ENCODE measurements at regions not wholly inside any gene's neighbourhood (a gene's known extent, or its start where the extent isn't known, plus 50 kb on each side); places are given as distances from the start of the nearest gene placed in this dataset.

GRCh38 chr10:55237462-55237861 lies 436.4 kb upstream of the PCDH15 start:
- DNase-seq (ENCODE audit: low read depth), result no peak
- H3K4me3 ChIP-seq (ENCODE audit: low read length), result no peak overlapping the region
- no peak for TF ChIP-seq CTCF (IDR thresholded peaks at IDR 0.05; ENCODE audit: insufficient read depth, low read depth, low read length, missing control alignments)

DNA sequence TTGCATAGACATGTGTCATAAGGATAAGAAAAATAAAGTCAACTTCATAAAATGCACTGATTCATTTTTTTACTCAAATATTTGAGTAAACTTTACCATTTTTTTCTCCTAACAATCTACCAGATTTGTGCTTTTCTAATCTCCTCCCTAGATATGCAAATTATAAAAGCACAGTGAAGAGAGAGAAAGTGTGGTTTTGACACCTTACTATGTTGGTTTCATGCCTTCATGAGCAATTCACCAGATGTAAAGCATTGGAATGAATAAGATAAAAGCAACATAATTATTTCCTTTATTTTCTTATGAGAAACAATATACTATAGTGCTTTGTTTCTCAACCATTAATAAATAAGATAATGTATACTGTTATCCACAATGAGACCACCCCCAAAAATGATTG lies 432.5 kb upstream of the PCDH15 start:
- no peak for TF ChIP-seq CTCF (IDR thresholded peaks at IDR 0.05; ENCODE audit: insufficient read depth, low read depth, low read length, missing control alignments)
- DNase-seq (ENCODE audit: low read depth), result no peak
- no peak overlapping the region for H3K4me3 ChIP-seq (ENCODE audit: low read length)

DNA sequence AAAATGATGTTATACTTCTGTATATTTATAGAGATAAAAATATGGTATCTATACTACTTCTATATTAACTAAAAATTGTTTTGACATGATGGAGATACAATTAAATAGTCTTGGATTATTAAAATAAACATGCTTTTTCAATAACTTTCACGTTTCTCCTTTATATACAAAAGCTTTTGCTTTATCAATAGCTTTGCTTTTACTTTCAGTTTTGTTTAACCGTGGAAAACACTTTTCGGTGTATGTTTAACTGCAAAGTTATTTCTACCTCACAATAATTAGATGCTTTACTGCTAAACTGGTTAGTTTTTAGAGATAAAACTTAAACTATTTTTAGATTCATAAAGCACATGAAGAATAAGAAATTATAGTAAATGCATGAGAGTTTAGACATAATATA lies 432.1 kb upstream of the PCDH15 start:
- DNase-seq (ENCODE audit: low read depth), result no peak
- H3K4me3 ChIP-seq (ENCODE audit: low read length), result no peak overlapping the region
- no peak for TF ChIP-seq CTCF (IDR thresholded peaks at IDR 0.05; ENCODE audit: insufficient read depth, low read depth, low read length, missing control alignments)

DNA sequence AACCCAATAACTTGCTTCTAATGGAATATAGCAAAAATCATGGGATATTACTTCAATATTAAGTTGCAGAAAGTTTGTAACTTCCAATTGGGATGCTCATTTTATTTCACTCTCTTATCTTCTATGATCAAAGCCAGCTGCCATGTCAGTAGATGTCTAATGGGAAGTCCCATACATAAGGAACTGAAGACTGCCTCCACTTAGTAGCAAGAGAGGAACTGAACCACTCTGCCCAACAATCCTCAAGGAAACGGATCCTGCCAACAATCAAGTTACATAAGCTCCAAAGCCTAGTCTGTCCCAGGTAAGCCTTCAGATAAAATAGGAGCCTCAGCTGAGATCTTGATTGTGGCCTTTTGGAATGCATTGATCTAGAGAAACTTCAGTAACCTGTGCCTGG lies 431.5 kb upstream of the PCDH15 start:
- no peak for TF ChIP-seq CTCF (IDR thresholded peaks at IDR 0.05; ENCODE audit: insufficient read depth, low read depth, low read length, missing control alignments)
- DNase-seq (ENCODE audit: low read depth), result no peak

DNA sequence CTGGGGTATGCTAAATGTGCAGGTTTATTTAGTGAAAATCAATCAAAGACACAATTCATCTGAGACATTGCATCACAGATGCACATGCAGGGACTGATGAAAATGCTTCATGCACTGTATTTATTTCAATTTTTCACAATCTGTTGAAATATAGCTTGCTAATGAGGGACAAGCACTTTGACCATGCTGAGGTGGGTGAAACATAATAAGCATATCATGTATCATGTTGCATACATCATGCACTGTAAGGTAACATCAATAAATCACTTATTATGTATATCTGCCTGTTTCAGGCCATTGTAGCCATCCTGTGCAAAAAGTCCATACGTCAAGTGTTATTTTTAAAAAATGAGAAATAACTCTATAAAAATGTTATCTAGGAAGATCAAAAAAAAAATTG lies 426.9 kb upstream of the PCDH15 start:
- TF ChIP-seq CTCF (IDR thresholded peaks at IDR 0.05; ENCODE audit: insufficient read depth, low read depth, low read length, missing control alignments), result no peak
- DNase-seq (ENCODE audit: low read depth), result no peak
- no peak overlapping the region for H3K4me3 ChIP-seq (ENCODE audit: low read length)

More for the DNA sequence above, 431.5 kb upstream of the PCDH15 start:
- no peak overlapping the region for H3K4me3 ChIP-seq (ENCODE audit: low read length)

DNA sequence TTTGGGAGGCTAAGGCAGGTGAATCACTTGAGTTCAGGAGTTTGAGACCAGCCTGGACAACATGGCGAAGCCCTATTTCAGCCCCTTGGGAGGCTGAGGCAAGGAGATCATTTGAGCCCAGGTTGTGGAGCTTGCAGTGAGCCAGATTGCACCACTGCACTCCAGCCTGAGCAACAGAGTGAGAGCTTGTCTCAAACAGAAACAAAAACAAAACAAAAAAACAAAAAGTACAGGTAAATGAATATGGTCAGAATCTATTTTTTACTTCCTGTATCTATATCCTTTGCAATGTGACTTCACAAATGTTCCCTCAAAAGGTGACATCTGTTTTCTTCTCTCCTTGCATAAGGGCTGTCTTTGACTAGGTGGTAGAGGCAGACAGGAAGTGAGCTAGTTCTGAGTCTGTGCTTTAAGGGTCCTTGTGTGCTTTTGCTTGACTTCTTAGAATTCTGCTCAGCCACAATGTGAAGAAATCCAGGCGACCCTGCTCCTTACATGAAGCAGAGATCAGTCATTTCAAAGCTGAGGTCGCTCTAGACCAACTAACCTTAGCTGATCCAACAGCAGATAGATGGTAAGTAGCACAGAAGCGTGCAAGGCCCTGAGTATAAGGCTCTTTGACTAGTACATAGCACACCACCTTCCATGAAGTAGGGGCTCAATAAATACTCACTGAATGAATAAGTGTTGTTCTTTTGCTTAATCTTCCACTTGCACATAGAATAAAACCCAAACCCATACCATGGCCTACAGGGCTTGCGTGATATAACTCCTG lies 423.2 kb upstream of the PCDH15 start:
- TF ChIP-seq CTCF (IDR thresholded peaks at IDR 0.05; ENCODE audit: insufficient read depth, low read depth, low read length, missing control alignments), result no peak
- DNase-seq (ENCODE audit: low read depth), result no peak
- H3K4me3 ChIP-seq (ENCODE audit: low read length), result no peak overlapping the region

DNA sequence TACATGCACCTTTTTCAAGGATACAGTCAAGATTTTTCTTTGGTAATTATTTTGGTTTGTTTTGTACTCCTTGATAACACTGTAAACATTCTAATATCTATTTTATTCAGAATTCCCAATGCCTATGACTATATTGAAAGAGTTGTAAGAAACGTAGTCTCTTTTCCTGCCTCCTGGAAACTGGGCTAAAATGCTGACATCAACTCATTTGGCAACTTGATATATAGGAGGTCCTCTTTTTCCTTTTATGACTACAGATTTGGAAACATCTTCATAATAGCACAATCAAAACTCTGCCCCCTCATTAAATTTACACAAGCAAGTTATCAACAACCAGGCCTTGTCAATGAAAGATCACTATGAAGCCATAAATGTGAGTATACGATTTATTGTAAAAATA lies 422.3 kb upstream of the PCDH15 start:
- no peak for DNase-seq (ENCODE audit: low read depth)
- H3K4me3 ChIP-seq (ENCODE audit: low read length), result no peak overlapping the region
- no peak for TF ChIP-seq CTCF (IDR thresholded peaks at IDR 0.05; ENCODE audit: insufficient read depth, low read depth, low read length, missing control alignments)

Measured in epithelial cell of esophagus (primary cell).